ENCODE measurements at regions not wholly inside any gene's neighbourhood (a gene's known extent, or its start where the extent isn't known, plus 50 kb on each side); places are given as distances from the start of the nearest gene placed in this dataset.

DNA sequence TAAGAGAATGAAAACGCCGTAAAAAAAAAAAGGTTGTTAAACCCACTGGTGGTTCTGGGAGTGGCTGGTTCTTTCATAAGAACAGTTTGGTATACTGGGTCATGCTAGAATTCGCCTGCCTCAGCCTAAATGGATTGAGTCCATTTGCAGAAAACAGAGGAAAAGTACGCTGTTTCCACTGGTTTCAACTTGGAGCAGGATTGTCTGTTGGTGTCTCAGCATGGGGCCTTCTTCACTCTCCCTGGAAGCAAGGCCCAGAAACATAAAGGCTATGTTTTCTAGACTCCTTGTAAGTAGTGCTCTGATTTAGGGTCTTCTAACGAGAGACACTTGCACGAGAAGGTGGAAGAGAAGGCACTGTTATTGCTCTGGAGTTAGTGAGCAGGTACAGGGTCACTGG, 116.9 kb upstream of the MTAP start:
- TF ChIP-seq, protein P1, sequence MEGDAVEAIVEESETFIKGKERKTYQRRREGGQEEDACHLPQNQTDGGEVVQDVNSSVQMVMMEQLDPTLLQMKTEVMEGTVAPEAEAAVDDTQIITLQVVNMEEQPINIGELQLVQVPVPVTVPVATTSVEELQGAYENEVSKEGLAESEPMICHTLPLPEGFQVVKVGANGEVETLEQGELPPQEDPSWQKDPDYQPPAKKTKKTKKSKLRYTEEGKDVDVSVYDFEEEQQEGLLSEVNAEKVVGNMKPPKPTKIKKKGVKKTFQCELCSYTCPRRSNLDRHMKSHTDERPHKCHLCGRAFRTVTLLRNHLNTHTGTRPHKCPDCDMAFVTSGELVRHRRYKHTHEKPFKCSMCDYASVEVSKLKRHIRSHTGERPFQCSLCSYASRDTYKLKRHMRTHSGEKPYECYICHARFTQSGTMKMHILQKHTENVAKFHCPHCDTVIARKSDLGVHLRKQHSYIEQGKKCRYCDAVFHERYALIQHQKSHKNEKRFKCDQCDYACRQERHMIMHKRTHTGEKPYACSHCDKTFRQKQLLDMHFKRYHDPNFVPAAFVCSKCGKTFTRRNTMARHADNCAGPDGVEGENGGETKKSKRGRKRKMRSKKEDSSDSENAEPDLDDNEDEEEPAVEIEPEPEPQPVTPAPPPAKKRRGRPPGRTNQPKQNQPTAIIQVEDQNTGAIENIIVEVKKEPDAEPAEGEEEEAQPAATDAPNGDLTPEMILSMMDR (conservative IDR thresholded peaks at IDR 0.05): no peak
- no peak for TF ChIP-seq ZFX (IDR thresholded peaks at IDR 0.05)
